Nephron progenitor cell (in vitro differentiated cells): ENCODE measurements at regions not wholly inside any gene's neighbourhood (a gene's known extent, or its start where the extent isn't known, plus 50 kb on each side); places are given as distances from the start of the nearest gene placed in this dataset.
"Not testable (repeated sequence)": the region's sequence is repeated elsewhere in the genome, so short reads cannot be mapped to it uniquely, and the experiment has no call there.

Source experiments
- DNase-seq: peaks from one replicate; pipeline ENCODE4 v3.0.0; 2021
- H3K27ac Mint-ChIP-seq: 2 replicates; pipeline ENCODE4 v1.8.0; 2021; ENCODE audit warnings: mild to moderate bottlenecking, moderate library complexity, mixed read lengths
- H3K27me3 Mint-ChIP-seq: 2 replicates; pipeline ENCODE4 v1.8.0; 2021; ENCODE audit warnings: mild to moderate bottlenecking, low read depth, mixed read lengths; ENCODE audit not compliant: poor library complexity
- H3K36me3 Mint-ChIP-seq: 2 replicates; pipeline ENCODE4 v1.8.0; 2021; ENCODE audit warnings: low read depth, mixed read lengths
- H3K4me1 Mint-ChIP-seq: 2 replicates; pipeline ENCODE4 v1.8.0; 2021; ENCODE audit warnings: mixed read lengths
- H3K4me3 Mint-ChIP-seq: 2 replicates; pipeline ENCODE4 v1.8.0; 2021; ENCODE audit warnings: mild to moderate bottlenecking, moderate library complexity, mixed read lengths
- H3K9me3 Mint-ChIP-seq: 2 replicates; pipeline ENCODE4 v1.8.0; 2021; ENCODE audit warnings: mild to moderate bottlenecking, moderate library complexity, mixed read lengths
- TF ChIP-seq, protein P1 (sequence below): fragments of 200-600 bp; sonication (generic); IDR thresholded peaks from 2 replicates; pipeline ENCODE4 v1.5.0; 2021; ENCODE audit warnings: antibody characterized with exemption

- TF ChIP-seq, protein P1, sequence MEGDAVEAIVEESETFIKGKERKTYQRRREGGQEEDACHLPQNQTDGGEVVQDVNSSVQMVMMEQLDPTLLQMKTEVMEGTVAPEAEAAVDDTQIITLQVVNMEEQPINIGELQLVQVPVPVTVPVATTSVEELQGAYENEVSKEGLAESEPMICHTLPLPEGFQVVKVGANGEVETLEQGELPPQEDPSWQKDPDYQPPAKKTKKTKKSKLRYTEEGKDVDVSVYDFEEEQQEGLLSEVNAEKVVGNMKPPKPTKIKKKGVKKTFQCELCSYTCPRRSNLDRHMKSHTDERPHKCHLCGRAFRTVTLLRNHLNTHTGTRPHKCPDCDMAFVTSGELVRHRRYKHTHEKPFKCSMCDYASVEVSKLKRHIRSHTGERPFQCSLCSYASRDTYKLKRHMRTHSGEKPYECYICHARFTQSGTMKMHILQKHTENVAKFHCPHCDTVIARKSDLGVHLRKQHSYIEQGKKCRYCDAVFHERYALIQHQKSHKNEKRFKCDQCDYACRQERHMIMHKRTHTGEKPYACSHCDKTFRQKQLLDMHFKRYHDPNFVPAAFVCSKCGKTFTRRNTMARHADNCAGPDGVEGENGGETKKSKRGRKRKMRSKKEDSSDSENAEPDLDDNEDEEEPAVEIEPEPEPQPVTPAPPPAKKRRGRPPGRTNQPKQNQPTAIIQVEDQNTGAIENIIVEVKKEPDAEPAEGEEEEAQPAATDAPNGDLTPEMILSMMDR, result no peak
Observed at GRCh38 chr5:162948677-162949076, 488.7 kb upstream of the CCNG1 start.

GRCh38 chr5:162956570-162956969 lies 480.8 kb upstream of the CCNG1 start:
- no peak for DNase-seq
- H3K9me3 Mint-ChIP-seq, result peaks cover 9% of the 10 kb centered on the region
- no peak overlapping the region for H3K4me3 Mint-ChIP-seq
- no peak overlapping the region for H3K27ac Mint-ChIP-seq
- H3K4me1 Mint-ChIP-seq, result no peaks in the 10 kb centered on the region
- TF ChIP-seq, protein P1, result peak; percentile 9
- H3K36me3 Mint-ChIP-seq, result no peaks in the 10 kb centered on the region
- H3K27me3 Mint-ChIP-seq, result no peaks in the 10 kb centered on the region

More at GRCh38 chr5:162948677-162949076, 488.7 kb upstream of the CCNG1 start:
- DNase-seq, result no peak
- Mint-ChIP-seq H3K27me3 (no peaks in the 10 kb centered on the region), H3K27ac (no peak overlapping the region), H3K36me3 (no peaks in the 10 kb centered on the region), H3K4me3 (no peak overlapping the region), H3K9me3 (peaks cover 7% of the 10 kb centered on the region), H3K4me1 (peaks cover 15% of the 10 kb centered on the region)

DNA sequence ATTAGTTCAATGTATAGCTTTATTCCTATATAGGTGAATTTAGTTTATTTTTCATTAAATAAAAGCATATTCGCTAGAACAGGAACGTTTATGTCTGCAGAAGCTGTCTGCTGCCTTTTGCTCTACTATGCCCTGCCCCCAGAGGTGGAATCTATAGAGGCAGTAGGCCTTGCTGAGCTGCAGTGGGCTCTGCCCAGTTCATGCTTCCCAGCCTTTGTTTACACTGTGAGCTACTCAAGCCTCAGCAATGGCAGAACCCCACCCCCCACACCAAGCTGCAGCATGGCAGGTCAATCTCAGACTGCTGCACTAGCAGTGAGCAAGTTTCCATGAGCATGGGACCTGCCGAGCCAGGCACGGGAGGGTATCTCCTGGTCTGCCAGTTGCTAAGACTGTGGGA lies 473.3 kb upstream of the CCNG1 start:
- not testable (repeated sequence) for H3K4me3 Mint-ChIP-seq, H3K27me3 Mint-ChIP-seq, H3K27ac Mint-ChIP-seq, H3K36me3 Mint-ChIP-seq, H3K4me1 Mint-ChIP-seq
- peaks cover 24% of the 10 kb centered on the region for H3K9me3 Mint-ChIP-seq
- DNase-seq, result peak; percentile 6

DNA sequence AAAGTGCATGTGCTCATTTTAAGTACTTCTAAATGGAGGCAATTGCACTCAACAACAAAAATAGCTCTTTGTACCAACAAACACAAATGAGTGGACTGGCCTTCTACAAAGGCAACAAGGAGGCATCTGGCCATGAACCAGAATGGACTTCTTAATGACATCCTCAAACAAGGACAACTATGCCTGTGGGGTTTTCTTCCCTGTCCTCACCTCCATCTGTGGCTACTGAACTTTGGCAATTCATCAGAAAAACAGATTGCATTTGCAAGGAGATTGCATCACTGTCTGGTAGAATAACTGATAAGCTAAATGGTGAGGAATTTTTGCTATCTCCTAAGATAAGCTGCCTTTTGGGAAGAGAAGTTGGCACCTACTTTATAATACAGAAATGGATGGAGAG lies 447.3 kb upstream of the CCNG1 start:
- H3K9me3 Mint-ChIP-seq, result no peaks in the 10 kb centered on the region
- TF ChIP-seq, protein P1, result no peak
- H3K27ac Mint-ChIP-seq, result no peak overlapping the region
- H3K4me3 Mint-ChIP-seq, result no peak overlapping the region
- DNase-seq, result no peak
- H3K27me3 Mint-ChIP-seq, result no peaks in the 10 kb centered on the region
- H3K4me1 Mint-ChIP-seq, result no peaks in the 10 kb centered on the region
- H3K36me3 Mint-ChIP-seq, result no peaks in the 10 kb centered on the region

- DNase-seq, result no peak
- TF ChIP-seq, protein P1, result no peak
- no peaks in the 10 kb centered on the region for H3K27me3 Mint-ChIP-seq
- H3K4me1 Mint-ChIP-seq, result no peaks in the 10 kb centered on the region
- H3K9me3 Mint-ChIP-seq, result no peaks in the 10 kb centered on the region
- no peak overlapping the region for H3K4me3 Mint-ChIP-seq
- H3K36me3 Mint-ChIP-seq, result no peaks in the 10 kb centered on the region
- H3K27ac Mint-ChIP-seq, result no peak overlapping the region
Observed at GRCh38 chr5:162990856-162991497, 446.4 kb upstream of the CCNG1 start.

DNA sequence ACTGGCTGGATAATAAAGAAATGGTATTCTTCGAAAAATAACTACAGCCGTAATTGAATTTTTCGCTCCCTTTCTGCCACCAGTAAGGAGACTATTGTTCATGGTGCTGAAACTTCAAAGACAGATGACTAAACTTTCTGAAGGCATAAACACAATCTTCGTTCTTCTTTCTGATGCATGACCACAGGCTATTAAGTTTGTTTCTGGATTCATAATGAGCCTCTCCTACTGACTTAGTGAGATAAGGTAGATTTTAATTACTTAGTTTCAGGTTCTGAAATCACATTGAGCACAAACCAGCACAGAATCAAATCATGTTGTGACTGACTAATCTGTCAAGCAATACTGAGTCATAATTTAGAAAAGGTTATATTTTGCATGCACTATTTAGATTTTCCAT lies 441.8 kb upstream of the CCNG1 start:
- Mint-ChIP-seq H3K27ac (no peak overlapping the region), H3K9me3 (no peaks in the 10 kb centered on the region), H3K4me1 (no peaks in the 10 kb centered on the region), H3K27me3 (no peaks in the 10 kb centered on the region), H3K36me3 (no peaks in the 10 kb centered on the region), H3K4me3 (no peak overlapping the region)
- TF ChIP-seq, protein P1, result no peak
- no peak for DNase-seq
